NCI-H2081 treated with DMSO at 0.1 percent for 48 hours (cell line): ENCODE measurements at regions not wholly inside any gene's neighbourhood (a gene's known extent, or its start where the extent isn't known, plus 50 kb on each side); places are given as distances from the start of the nearest gene placed in this dataset.
"Not testable (repeated sequence)": the region's sequence is repeated elsewhere in the genome, so short reads cannot be mapped to it uniquely, and the experiment has no call there.

Source experiments
- DNase-seq: peaks from one replicate; lab custom pipeline; 2025; lab: John Stamatoyannopoulos, UW

DNA sequence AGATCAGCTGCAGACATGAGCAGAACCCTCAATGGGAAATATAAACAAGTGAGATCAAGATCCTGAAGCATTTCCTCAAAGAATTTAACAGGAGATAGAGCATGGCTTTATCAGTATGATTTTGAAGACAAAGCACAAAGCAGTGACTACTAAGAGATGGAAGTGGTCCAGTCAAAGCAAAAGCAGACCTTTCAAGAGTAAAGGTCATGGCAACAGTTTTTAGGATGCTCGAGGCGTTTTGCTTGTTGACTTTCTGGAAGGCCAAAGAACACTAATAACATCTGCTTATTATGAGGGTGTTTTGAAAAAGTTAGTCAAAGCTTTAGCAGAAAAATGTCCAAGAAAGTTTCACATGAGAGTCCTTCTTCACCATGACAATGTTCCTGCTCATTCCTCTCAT is 128.5 kb downstream of the KCNE4 start:
- DNase-seq: no peak

- no peak for DNase-seq
Observed at GRCh38 chr2:223181561-223181960, 129.6 kb downstream of the KCNE4 start.

DNA sequence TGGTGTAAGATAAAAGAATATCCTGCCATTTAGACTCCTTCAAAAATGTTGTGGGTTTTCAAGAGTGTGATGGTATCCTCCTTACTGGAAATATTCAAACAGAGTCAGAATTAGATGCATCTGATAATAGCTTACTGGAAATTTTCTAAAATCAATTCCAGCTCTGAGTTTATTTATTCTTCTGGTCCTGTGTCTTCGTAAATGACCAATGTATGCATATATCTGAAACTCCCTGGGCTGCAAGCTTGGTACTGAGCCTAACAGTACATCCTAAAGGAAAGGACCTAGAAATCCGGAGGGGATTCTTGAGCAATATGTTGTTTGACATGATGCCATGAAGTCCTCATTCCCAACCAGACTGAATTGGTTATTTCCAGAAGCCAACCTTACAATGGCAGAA is 130.4 kb downstream of the KCNE4 start:
- no peak for DNase-seq

DNA sequence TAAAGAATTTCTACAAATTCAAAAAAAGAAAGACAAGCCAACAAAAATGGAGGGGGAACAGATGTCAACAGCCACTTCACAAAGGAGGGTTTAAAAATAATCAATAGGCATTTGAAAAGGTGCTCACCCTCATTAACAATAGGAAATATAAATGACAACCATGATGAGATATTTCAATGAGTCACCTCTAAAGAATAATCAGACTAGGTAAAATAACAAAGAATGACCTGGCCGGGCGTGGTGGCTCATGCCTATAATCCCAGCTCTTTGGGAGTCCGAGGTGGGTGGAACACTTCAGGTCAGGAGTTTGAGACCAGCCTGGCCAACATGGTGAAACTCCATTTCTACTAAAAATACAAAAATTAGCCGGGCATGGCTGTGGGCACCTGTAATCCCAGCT is 133.6 kb downstream of the KCNE4 start:
- DNase-seq: no peak

DNA sequence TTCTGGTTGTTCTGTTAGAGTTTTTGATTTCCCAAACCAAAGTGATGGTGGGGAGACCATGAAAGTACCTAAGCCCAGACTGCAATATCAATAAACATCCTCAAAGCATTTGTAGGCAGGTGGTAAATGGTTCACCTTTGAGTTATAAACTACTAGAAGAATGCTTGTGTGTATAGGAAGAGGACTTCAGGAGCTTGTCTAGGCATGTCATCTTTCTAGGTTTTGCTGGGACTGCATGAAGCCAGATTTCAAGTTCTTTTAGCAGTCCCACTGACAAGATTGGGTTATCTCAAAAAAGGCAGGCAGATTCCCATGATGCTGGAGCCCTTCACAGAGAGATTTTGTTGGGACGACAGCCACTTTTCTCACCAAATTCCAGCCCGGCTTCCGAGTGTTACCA is 135.3 kb downstream of the KCNE4 start:
- DNase-seq: no peak

DNA sequence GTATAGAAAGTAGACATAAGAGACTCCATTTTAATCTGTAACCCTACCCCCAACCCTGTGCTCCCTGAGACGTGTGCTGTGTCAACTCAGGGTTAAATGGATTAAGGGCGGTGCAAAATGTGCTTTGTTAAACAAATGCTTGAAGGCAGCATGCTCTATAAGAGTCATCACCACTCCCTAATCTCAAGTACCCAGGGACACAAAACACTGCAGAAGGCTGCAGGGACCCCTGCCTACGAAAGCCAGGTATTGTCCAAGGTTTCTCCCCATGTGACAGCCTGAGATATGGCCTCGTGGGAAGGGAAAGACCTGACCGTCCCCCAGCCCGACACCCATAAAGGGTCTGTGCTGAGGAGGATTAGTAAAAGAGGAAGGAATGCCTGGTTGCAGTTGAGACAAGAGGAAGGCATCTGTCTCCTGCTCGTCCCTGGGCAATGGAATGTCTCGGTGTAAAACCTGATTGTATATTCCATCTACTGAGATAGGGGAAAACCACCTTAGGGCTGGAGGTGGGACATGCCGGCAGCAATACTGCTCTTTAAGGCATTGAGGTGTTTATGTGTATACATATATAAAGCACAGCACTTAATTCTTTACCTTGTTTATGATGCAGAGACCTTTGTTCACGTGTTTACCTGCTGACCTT is 138.7 kb downstream of the KCNE4 start:
- not testable (repeated sequence) for DNase-seq

DNA sequence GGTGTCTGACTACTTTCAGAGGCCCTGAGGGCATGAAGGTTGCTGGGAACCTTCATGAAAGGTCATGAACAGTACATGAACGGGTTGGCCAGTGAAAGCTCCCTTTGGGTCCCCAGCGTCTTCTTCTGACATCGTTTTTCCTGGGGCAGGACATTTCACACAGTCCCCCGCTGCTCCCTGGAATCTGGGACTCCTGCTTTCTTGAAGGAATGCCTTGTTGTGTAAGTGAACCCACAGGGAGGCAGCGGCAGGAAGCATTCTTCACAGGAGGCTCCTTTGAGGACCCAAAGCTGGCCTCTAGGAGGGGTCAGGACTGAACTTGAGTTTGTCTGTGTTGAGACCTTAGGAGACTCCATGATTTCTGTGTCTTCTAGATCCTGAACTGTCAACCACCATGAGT is 144.3 kb downstream of the KCNE4 start:
- no peak for DNase-seq

- DNase-seq: no peak
Observed at GRCh38 chr2:223197046-223197445, 145.1 kb downstream of the KCNE4 start.

- no peak for DNase-seq
Observed at GRCh38 chr2:223199531-223200515, 147.8 kb downstream of the KCNE4 start.

GRCh38 chr2:223203971-223204929 is 152.3 kb downstream of the KCNE4 start:
- DNase-seq: no peak

DNA sequence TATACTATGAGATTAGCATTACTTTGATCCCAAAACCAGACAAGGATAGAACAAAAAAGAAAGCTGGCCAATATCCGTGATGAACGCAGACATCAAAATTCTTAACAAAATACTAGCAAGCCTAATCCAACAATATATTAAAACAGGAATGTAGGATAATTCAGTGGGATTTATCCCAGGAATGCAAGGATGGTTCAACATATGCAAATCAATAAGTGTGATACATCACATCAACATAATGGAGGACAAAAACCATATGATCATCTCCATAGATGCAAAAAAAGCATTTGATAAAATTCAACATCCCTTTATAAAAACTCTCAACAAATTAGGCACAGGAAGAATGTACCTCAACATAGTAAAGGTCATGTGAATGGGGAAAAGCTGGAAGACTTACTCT is 158.5 kb downstream of the KCNE4 start:
- DNase-seq: no peak

DNA sequence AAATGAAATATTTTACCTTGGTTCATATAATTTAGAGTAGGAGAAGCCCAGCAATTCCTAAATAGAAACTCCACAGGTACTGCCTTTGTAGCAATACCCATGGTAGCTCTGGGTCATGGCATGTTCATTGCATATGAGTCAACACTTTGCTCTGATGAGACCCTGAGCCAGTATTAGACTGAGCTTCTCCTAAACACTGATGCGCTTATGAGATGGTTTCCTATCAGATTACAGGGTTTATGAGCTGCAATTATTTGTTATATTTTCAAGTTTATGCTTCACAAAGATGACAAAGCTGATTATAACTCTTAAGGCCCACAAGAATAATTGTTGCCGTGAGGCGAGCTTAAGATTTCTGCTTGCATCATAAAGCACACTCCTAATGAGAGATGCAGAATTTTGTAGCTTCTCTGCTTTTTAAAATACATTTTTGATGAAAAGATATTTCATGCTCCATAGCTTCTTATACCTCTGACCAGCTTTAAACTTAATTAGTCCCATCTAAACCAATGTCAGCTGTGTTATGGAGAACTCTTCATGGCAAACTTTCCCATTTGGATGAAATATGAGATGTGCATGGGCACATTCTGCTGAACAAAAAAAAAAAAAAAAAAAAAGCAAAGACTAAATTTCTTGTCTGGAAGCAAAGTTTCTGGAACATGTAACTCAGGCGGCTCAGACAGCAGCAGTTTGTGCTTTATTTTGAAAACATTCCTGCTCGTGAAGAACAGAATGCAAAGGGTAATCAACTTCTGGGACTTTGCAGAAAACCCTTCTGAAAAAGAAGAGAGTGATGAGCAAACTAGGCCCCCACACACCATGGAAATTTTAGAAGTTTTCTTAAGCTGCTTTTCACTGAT is 162.6 kb downstream of the KCNE4 start:
- no peak for DNase-seq

DNA sequence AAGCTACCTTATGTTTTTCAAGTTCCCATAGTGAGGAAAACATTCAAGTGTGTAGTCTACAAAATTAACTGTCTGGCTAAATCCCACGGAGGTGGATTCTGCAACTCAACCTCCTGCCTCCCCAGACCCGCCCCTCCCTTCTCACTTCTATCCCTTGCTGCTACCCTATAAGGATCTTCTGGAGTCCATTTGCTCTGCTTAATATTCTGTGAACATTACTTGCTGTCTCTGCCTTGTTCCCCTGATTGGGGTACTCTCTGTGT is 163.2 kb downstream of the KCNE4 start:
- no peak for DNase-seq

DNA sequence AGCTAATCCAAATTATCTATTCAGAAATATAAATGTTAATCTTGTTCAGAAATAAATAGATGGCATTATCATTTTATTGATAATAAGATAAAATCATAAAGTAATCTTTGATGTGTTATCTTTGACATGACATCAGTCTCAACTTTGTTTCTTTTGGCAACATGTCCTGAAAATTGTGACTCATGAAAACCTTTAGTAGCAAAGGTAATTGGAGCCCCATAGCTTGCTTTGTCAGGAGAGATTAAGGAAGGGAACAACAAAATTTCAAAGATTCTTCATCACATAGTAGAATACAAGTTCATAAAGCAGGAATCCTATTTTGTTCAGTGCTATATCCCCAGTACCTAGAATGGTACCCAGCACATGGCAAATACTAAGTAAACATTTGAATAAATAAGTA is 165.4 kb downstream of the KCNE4 start:
- no peak for DNase-seq

DNA sequence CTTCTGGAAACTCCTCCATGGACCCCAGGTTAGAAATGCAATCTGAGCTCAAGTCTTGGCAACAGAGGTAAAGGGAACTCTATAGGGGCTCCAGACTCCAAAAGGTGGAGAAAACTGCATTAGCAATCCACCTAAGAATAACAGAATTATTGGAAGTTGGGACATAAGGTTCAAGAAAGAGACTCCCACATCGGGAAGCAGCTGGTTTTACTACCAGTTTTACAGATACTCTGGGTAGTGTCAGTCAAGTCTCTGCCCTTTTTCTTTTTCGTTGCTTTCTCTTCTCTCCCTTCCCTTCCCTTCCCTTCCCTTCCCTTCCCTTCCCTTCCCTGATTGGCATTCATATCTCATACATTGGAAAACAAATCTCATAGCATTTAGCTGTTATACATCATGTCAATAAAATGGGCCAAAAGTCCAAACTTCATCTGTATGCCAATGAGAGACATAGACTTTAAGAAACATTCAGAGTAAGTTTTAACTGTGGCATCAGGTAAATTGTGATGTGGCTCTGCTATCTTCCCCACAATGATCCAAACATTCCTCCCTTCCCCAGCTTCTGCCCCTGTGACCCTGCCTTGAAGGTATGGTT is 166.7 kb downstream of the KCNE4 start:
- no peak for DNase-seq

DNA sequence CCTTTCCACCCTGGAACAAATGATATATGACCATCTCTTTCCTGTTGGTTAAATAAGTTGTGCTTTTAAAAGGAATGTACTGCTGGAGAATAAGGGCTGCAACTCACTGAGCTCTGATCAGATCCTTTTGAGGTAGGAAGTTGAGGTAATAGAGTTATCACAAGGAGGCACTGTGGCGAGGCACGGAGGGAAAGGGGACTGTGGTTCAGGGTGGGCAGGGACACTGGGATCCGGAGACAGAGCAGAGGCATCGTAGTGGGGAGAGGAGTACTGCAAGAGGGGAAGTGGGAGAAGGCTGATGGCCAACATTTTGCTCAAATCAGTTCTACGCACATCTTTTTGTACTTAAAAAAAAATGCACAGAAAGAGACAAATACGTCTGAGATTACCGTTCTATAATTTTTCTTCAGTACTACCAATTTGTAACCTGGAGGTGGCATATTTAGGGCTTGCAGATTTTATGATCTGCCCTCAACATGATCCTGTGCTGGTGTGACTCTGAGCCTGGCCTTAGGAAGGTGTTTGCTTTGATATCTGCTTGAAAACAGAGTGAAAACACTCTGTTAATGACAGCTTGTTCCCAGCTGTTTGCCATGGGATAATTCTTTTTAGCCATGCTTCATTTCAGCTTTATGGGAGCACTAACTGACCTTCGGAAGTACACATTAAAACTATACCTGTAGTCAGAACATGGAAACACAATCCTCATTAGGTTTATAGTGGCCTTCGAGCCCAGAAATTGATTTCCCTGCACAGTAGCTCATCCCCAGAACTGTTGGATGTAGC is 168.1 kb downstream of the KCNE4 start:
- no peak for DNase-seq

DNA sequence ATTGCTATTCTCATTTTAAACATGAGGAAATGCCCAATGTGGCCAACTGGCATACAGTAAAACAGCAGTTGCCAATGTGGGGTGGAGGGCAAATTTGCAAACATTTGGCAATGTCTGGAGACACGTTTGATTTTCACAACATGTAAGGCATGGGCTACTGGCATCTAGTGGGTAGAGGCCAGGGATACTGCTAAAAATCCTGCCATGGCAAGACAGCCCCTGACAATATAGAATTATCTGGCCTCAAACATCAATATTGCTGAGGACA is 168.6 kb downstream of the KCNE4 start:
- no peak for DNase-seq

GRCh38 chr2:223221139-223221835 is 169.3 kb downstream of the KCNE4 start:
- DNase-seq: no peak

DNA sequence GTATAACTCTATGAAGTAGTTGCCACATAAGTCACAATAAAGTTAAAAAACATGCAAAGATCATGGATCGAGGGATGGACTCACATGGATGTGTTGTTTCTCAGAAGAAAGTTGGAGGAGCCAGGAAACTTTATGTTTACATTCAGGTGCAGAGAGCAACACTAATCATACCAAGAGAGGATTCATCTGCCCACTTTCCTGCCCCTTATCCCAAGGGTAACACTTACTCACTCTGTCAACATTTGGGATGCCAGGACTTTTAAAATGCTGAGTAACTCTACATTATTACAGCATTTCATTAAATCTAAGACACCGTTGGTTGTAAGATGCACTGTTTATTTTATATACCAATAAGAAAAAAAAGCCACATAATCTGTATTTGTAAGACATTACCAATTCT is 170.4 kb downstream of the KCNE4 start:
- DNase-seq: no peak

DNA sequence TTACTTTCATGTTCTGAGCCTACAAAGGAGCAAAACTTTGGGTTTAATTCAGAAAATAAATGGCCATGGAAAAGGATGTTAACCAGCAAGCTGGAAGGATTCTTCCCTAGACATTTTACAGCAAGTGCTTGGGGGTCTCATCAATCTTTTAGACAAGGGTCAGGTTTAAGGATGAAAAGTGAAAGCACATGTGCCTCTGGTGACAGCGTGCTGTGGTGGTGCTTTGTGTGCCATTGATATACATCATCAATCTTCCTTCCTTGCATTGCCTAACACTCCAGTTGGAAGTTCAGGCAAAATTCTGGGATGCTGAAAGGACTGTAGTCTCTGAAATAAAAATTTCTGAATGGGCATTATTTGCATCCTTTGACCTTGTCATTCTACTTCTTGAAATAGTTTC is 171.2 kb downstream of the KCNE4 start:
- DNase-seq: no peak
